IPS-20b (cell line): ENCODE measurements at regions not wholly inside any gene's neighbourhood (a gene's known extent, or its start where the extent isn't known, plus 50 kb on each side); places are given as distances from the start of the nearest gene placed in this dataset.

Experiments used
- H3K27ac ChIP-seq: one replicate; pipeline ENCODE4 v1.5.1; 2013; ENCODE audit warnings: low read length
- H3K27me3 ChIP-seq: 2 replicates; pipeline ENCODE4 v1.6.1; 2013; ENCODE audit warnings: mild to moderate bottlenecking, low read length, inconsistent platforms; ENCODE audit not compliant: insufficient read depth
- H3K36me3 ChIP-seq: 2 replicates; pipeline ENCODE4 v1.6.1; 2013; ENCODE audit warnings: low read depth, mild to moderate bottlenecking, inconsistent platforms, low read length, moderate library complexity; ENCODE audit not compliant: insufficient read depth
- H3K4me1 ChIP-seq: 2 replicates; pipeline ENCODE4 v1.6.1; 2013; ENCODE audit warnings: mild to moderate bottlenecking, control low read depth, inconsistent platforms, low read length, moderate library complexity; ENCODE audit not compliant: insufficient read depth
- H3K4me3 ChIP-seq: 2 replicates; pipeline ENCODE4 v1.5.1; 2013; ENCODE audit warnings: mild to moderate bottlenecking, low read length, inconsistent platforms
- H3K9ac ChIP-seq: 2 replicates; pipeline ENCODE4 v1.6.1; 2013; ENCODE audit warnings: low read depth, mild to moderate bottlenecking, inconsistent platforms, low read length, moderate library complexity
- H3K9me3 ChIP-seq: 2 replicates; pipeline ENCODE4 v1.6.1; 2013; ENCODE audit warnings: mild to moderate bottlenecking, low read depth, low read length, inconsistent platforms; ENCODE audit not compliant: insufficient read depth

DNA sequence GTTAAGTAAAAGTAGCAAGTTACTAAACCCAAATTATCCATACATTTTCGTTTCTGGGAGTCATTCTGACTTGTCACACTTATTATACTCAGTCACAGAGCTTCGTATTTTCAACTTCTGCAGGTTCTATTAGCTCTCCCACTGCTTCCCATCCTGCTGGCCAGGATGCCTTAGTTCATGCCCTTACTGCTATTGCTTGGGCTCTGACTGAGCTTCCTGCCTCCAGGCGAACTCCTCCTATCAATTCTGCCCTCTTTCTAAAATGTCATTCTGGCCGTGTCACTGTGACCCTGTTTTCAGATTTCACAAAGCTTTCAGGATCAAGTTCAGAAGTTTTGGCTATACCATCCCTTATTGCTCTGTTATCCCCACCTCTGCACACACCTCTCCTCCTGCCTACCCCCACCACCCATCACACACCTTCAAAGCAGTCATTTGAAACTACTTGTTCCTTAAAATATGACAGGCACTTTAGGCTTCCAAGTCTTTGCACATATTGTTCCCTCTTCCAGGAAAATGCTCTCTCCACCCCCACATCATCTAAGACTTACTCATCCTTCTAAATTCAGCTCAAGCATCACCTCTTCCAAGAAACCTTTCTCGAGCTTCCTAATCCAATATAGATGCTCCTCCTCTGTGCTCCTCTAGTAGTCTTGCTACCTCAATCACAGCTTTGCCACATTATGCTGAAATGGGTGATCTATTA is 278.0 kb downstream of the BRINP2 start:
- H3K27ac ChIP-seq: no peak overlapping the region
- no peaks in the 10 kb centered on the region for H3K36me3 ChIP-seq
- H3K9ac ChIP-seq: no peak overlapping the region
- no peaks in the 10 kb centered on the region for H3K9me3 ChIP-seq
- H3K4me3 ChIP-seq: no peak overlapping the region
- H3K27me3 ChIP-seq: no peaks in the 10 kb centered on the region
- H3K4me1 ChIP-seq: no peaks in the 10 kb centered on the region

DNA sequence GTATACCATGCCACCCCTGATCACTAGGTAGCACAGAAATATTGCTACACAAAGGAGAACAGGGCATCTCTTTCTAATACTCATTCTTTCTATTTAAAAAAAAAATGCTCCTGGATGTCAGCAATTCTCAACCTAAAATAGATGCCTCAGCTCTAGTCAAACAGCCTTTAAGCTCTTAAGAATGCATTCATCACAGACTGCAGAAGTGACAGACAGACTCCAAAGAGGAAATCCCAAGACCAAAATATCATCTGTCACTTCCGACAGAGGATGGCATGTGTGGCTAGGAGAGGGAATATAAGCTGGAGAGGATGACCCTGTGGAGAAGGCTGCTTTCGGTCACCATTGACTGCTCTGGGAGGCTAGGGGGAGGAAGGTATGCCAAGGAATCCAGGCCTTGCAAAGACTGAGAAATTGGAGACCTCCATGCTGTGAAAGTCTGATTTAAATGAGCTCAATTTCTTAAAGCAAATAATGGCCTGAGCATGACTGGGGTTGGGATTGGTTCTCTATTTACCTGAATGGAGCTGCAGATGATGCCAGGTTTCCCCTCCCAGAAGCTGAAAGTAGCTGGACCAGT is 277.4 kb downstream of the BRINP2 start:
- Histone ChIP-seq H3K27me3 (no peaks in the 10 kb centered on the region), H3K4me1 (no peaks in the 10 kb centered on the region), H3K27ac (no peak overlapping the region)

GRCh38 chr1:177444997-177445746 is 274.4 kb downstream of the BRINP2 start:
- H3K9ac ChIP-seq: no peak overlapping the region
- no peaks in the 10 kb centered on the region for H3K36me3 ChIP-seq
- no peak overlapping the region for H3K4me3 ChIP-seq
- H3K4me1 ChIP-seq: no peaks in the 10 kb centered on the region
- H3K9me3 ChIP-seq: no peaks in the 10 kb centered on the region
- H3K27ac ChIP-seq: no peak overlapping the region
- no peaks in the 10 kb centered on the region for H3K27me3 ChIP-seq

More for the DNA sequence above, 277.4 kb downstream of the BRINP2 start:
- Histone ChIP-seq H3K9ac (no peak overlapping the region), H3K36me3 (no peaks in the 10 kb centered on the region), H3K9me3 (no peaks in the 10 kb centered on the region), H3K4me3 (no peak overlapping the region)

DNA sequence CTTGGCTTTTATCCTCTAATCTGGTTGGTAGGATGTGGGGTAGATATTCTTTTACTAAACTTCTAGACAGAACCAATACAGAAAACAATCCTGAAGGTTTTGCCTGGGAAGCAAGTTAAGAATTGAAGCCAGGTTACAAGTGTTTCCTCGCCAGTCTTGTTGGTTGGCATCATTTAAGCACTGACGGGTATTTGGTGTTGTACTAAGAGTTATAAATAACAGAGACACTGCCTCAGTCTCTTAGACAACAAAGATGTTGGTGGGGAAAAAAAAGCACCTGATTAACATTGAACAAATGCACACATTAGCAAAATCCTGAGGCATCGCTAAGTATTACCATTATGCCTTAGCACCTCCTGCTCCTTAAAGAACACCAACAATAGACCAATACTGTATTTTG is 272.2 kb downstream of the BRINP2 start:
- Histone ChIP-seq H3K36me3 (no peaks in the 10 kb centered on the region), H3K9ac (no peak overlapping the region), H3K9me3 (no peaks in the 10 kb centered on the region), H3K4me1 (no peaks in the 10 kb centered on the region), H3K4me3 (no peak overlapping the region), H3K27ac (no peak overlapping the region), H3K27me3 (no peaks in the 10 kb centered on the region)

GRCh38 chr1:177442584-177442983 is 271.8 kb downstream of the BRINP2 start:
- no peak overlapping the region for H3K4me3 ChIP-seq
- no peaks in the 10 kb centered on the region for H3K27me3 ChIP-seq
- H3K9me3 ChIP-seq: no peaks in the 10 kb centered on the region
- H3K9ac ChIP-seq: no peak overlapping the region
- no peaks in the 10 kb centered on the region for H3K36me3 ChIP-seq
- no peaks in the 10 kb centered on the region for H3K4me1 ChIP-seq
- H3K27ac ChIP-seq: no peak overlapping the region

DNA sequence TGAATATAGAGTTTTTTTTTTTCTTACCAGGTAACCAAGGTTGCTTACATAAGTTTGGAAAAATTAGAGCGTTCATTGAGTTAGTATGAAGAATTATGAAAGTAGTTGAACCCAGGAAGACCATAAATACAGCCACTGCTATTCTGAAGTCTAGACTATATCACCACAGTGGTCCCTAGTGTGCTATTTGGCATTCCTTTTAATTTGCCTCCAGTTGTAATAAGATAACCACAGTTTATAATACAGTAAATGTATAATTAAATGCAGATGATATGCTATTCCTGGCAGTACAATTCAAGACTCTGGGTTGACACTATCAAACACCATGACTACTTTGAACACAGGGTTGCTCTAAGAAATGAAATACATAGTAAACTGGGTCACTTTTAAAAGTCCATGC is 270.5 kb downstream of the BRINP2 start:
- H3K4me1 ChIP-seq: no peaks in the 10 kb centered on the region
- no peak overlapping the region for H3K27ac ChIP-seq
- no peaks in the 10 kb centered on the region for H3K27me3 ChIP-seq
- H3K9me3 ChIP-seq: no peaks in the 10 kb centered on the region
- no peak overlapping the region for H3K9ac ChIP-seq
- H3K4me3 ChIP-seq: no peak overlapping the region
- H3K36me3 ChIP-seq: no peaks in the 10 kb centered on the region

DNA sequence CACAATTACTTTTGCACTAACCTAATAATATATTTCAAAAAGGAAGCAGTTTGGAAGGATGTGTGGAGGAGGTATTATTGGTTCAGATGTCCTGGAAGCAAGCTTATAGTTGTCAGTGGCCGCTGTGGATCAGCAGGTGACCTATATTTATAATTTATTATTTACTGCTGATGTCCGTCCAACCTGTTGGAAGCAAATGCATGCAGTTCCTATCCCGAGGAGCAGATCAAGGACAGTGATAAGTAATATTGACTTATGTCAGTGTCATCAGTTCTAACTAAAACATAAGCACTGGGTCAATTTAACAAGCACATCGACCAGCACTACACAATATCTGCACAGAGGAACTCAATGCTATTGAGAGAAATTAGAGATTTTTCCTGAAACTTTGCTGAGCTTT is 270.1 kb downstream of the BRINP2 start:
- Histone ChIP-seq H3K9me3 (no peaks in the 10 kb centered on the region), H3K4me1 (no peaks in the 10 kb centered on the region), H3K27me3 (no peaks in the 10 kb centered on the region), H3K36me3 (no peaks in the 10 kb centered on the region), H3K27ac (no peak overlapping the region), H3K4me3 (no peak overlapping the region), H3K9ac (no peak overlapping the region)

DNA sequence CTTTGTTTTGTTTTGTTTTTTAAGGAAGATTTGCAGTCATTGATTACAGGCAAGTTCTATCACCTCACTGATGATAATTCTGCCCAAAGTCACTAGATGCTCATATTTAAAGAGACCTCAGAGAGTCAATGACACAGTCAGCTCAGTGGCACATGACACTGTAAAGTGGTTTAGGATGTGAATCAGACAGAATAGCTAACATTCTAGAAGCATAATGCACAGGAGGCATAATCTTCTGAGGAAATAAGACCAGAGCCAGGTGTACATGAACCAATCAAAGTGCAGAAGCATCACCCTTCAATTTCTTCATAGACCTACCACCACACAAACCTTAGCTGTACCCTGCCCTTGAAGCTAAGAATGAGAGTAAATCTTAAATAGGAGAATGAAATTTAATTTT is 268.5 kb downstream of the BRINP2 start:
- Histone ChIP-seq H3K27me3 (no peaks in the 10 kb centered on the region), H3K9me3 (no peaks in the 10 kb centered on the region), H3K9ac (no peak overlapping the region), H3K4me1 (0 out of 2 replicates have a peak, but pooled peaks cover 3% of the 10 kb centered on the region), H3K36me3 (no peaks in the 10 kb centered on the region), H3K27ac (no peak overlapping the region), H3K4me3 (no peak overlapping the region)

- Histone ChIP-seq H3K27ac (no peak overlapping the region), H3K27me3 (no peaks in the 10 kb centered on the region), H3K4me3 (no peak overlapping the region), H3K9ac (no peak overlapping the region), H3K4me1 (0 out of 2 replicates have a peak, but pooled peaks cover 3% of the 10 kb centered on the region), H3K36me3 (no peaks in the 10 kb centered on the region), H3K9me3 (no peaks in the 10 kb centered on the region)
Observed at GRCh38 chr1:177435364-177435763, 264.6 kb downstream of the BRINP2 start.

- no peak overlapping the region for H3K27ac ChIP-seq
- no peak overlapping the region for H3K4me3 ChIP-seq
- no peaks in the 10 kb centered on the region for H3K27me3 ChIP-seq
- no peaks in the 10 kb centered on the region for H3K36me3 ChIP-seq
- 0 out of 2 replicates have a peak, but pooled peaks cover 3% of the 10 kb centered on the region for H3K4me1 ChIP-seq
- H3K9me3 ChIP-seq: no peaks in the 10 kb centered on the region
- H3K9ac ChIP-seq: no peak overlapping the region
Observed at GRCh38 chr1:177432897-177433296, 262.1 kb downstream of the BRINP2 start.

DNA sequence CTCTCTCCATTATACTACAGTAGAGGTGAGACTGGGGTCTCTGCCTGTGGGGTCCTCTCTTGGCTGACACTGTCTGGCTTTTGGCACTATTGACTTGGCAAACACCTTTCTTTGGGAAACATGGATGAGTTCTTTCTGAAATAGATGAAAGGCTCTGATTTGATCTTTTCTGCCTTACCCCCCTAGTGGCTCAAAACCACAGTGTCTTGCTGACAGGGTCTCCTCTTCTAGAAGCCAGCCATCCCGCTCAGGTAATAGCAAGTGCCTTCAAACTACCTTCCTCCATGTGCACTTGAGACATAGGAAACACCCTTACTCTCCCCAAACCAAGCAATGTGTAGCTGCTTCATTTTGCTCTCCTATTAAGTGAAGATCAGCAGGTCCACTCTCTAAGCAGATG is 260.4 kb downstream of the BRINP2 start:
- Histone ChIP-seq H3K36me3 (no peaks in the 10 kb centered on the region), H3K27me3 (no peaks in the 10 kb centered on the region), H3K9me3 (no peaks in the 10 kb centered on the region), H3K4me1 (0 out of 2 replicates have a peak, but pooled peaks cover 3% of the 10 kb centered on the region), H3K4me3 (no peak overlapping the region), H3K27ac (no peak overlapping the region), H3K9ac (no peak overlapping the region)

- Histone ChIP-seq H3K9me3 (no peaks in the 10 kb centered on the region), H3K27ac (no peak overlapping the region), H3K9ac (no peak overlapping the region), H3K4me1 (no peaks in the 10 kb centered on the region), H3K36me3 (no peaks in the 10 kb centered on the region), H3K4me3 (no peak overlapping the region), H3K27me3 (no peaks in the 10 kb centered on the region)
Observed at GRCh38 chr1:177429234-177429633, 258.5 kb downstream of the BRINP2 start.
